ENCODE measurements at regions not wholly inside any gene's neighbourhood (a gene's known extent, or its start where the extent isn't known, plus 50 kb on each side); places are given as distances from the start of the nearest gene placed in this dataset.

DNA sequence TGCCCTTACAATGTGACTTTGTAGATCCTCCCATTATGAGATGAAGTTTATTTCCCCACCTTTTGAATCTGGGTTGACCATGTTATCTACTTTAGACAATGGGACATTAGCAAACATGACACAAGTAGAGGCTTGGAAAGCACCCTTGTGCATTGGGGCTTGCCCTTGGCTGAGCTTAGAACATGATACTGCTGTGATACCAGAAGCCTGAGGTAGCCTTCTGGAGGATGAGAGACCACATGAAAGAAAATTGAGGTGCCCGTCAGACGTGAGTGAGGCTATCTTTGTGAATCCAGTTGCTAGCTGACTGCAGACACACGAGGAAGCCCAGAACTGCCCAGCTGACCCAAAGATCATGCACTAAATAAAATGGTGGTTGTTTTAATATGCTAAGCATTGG is 341.2 kb downstream of the CYP26B1 start:
- no peak overlapping the region for H2AFZ ChIP-seq (ENCODE audit: low read depth, low read length)
- H3K9me2 ChIP-seq (ENCODE audit: insufficient read depth, low read length): no peaks in the 10 kb centered on the region
- no peak overlapping the region for H3K4me3 ChIP-seq (ENCODE audit: low read length)
- no peaks in the 10 kb centered on the region for H3K79me2 ChIP-seq (replicated peaks; ENCODE audit: insufficient read depth, low read length)
- no peaks in the 10 kb centered on the region for H3K36me3 ChIP-seq (ENCODE audit: insufficient read depth, low read length)
- no peak for TF ChIP-seq POLR2AphosphoS5 (IDR thresholded peaks at IDR 0.05)
- no peak for TF ChIP-seq MXI1 (conservative IDR thresholded peaks at IDR 0.05; ENCODE audit: poor library complexity, severe bottlenecking)
- TF ChIP-seq EZH2 (IDR thresholded peaks at IDR 0.05; ENCODE audit: borderline replicate concordance, insufficient read depth, low read length, poor library complexity, severe bottlenecking): no peak
- TF ChIP-seq SMC3 (conservative IDR thresholded peaks at IDR 0.05; ENCODE audit: poor library complexity): no peak
- TF ChIP-seq EP300 (conservative IDR thresholded peaks at IDR 0.05; ENCODE audit: poor library complexity, severe bottlenecking): no peak
- TF ChIP-seq RAD21 (conservative IDR thresholded peaks at IDR 0.05): no peak
- no peak for TF ChIP-seq TAF1 (IDR thresholded peaks at IDR 0.05; ENCODE audit: low read depth)
- TF ChIP-seq, protein P1, sequence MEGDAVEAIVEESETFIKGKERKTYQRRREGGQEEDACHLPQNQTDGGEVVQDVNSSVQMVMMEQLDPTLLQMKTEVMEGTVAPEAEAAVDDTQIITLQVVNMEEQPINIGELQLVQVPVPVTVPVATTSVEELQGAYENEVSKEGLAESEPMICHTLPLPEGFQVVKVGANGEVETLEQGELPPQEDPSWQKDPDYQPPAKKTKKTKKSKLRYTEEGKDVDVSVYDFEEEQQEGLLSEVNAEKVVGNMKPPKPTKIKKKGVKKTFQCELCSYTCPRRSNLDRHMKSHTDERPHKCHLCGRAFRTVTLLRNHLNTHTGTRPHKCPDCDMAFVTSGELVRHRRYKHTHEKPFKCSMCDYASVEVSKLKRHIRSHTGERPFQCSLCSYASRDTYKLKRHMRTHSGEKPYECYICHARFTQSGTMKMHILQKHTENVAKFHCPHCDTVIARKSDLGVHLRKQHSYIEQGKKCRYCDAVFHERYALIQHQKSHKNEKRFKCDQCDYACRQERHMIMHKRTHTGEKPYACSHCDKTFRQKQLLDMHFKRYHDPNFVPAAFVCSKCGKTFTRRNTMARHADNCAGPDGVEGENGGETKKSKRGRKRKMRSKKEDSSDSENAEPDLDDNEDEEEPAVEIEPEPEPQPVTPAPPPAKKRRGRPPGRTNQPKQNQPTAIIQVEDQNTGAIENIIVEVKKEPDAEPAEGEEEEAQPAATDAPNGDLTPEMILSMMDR (IDR thresholded peaks at IDR 0.05; ENCODE audit: poor library complexity, severe bottlenecking): no peak
- H3K27ac ChIP-seq (ENCODE audit: low read length): no peak overlapping the region
- no peaks in the 10 kb centered on the region for H3F3A ChIP-seq (ENCODE audit: insufficient read depth, low read length, poor library complexity, severe bottlenecking)
- H3K9ac ChIP-seq (ENCODE audit: low read length): no peak overlapping the region
- no peaks in the 10 kb centered on the region for H3K27me3 ChIP-seq (ENCODE audit: insufficient read depth, low read depth, low read length)
- no peaks in the 10 kb centered on the region for H4K20me1 ChIP-seq (ENCODE audit: insufficient read depth)
- no peak overlapping the region for H3K4me2 ChIP-seq (ENCODE audit: low read length)
- H3K9me3 ChIP-seq (ENCODE audit: low read length): no peaks in the 10 kb centered on the region

DNA sequence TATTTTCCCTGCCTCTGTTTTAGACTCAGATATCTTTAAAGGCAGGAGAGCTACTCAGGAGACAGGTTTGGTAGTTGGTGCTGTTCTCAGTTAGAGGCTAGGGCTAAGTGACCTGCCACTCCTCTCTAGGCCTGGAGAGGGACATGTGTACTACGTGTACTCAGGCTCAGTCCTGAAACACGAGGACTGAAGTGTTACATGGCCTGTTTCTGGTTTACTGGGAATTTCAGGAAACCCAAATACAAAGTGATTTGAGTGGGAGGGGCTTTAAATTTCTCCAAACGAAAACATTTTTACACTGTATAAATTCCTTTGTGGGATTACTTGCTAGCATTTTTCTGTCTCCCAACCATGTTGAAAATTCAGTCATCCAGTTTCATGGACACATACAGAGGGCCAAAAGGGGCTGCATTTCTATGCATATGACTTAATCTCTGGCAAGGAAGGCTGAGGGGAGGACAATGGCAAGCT is 343.3 kb downstream of the CYP26B1 start:
- TF ChIP-seq, protein P2, sequence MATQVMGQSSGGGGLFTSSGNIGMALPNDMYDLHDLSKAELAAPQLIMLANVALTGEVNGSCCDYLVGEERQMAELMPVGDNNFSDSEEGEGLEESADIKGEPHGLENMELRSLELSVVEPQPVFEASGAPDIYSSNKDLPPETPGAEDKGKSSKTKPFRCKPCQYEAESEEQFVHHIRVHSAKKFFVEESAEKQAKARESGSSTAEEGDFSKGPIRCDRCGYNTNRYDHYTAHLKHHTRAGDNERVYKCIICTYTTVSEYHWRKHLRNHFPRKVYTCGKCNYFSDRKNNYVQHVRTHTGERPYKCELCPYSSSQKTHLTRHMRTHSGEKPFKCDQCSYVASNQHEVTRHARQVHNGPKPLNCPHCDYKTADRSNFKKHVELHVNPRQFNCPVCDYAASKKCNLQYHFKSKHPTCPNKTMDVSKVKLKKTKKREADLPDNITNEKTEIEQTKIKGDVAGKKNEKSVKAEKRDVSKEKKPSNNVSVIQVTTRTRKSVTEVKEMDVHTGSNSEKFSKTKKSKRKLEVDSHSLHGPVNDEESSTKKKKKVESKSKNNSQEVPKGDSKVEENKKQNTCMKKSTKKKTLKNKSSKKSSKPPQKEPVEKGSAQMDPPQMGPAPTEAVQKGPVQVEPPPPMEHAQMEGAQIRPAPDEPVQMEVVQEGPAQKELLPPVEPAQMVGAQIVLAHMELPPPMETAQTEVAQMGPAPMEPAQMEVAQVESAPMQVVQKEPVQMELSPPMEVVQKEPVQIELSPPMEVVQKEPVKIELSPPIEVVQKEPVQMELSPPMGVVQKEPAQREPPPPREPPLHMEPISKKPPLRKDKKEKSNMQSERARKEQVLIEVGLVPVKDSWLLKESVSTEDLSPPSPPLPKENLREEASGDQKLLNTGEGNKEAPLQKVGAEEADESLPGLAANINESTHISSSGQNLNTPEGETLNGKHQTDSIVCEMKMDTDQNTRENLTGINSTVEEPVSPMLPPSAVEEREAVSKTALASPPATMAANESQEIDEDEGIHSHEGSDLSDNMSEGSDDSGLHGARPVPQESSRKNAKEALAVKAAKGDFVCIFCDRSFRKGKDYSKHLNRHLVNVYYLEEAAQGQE (IDR thresholded peaks at IDR 0.05; ENCODE audit: borderline replicate concordance): no peak
- TF ChIP-seq TAF1 (IDR thresholded peaks at IDR 0.05; ENCODE audit: low read depth): no peak
- no peak for TF ChIP-seq MXI1 (conservative IDR thresholded peaks at IDR 0.05; ENCODE audit: poor library complexity, severe bottlenecking)
- no peak for TF ChIP-seq SMC3 (conservative IDR thresholded peaks at IDR 0.05; ENCODE audit: poor library complexity)
- TF ChIP-seq EZH2 (IDR thresholded peaks at IDR 0.05; ENCODE audit: borderline replicate concordance, insufficient read depth, low read length, poor library complexity, severe bottlenecking): no peak
- no peak for TF ChIP-seq POLR2AphosphoS5 (IDR thresholded peaks at IDR 0.05)
- TF ChIP-seq RAD21 (conservative IDR thresholded peaks at IDR 0.05): no peak
- TF ChIP-seq, protein P1 (IDR thresholded peaks at IDR 0.05; ENCODE audit: poor library complexity, severe bottlenecking): no peak
- TF ChIP-seq EP300 (conservative IDR thresholded peaks at IDR 0.05; ENCODE audit: poor library complexity, severe bottlenecking): no peak
- H3K9ac ChIP-seq (ENCODE audit: low read length): no peak overlapping the region
- H2AFZ ChIP-seq (ENCODE audit: low read depth, low read length): no peak overlapping the region
- H3K9me3 ChIP-seq (ENCODE audit: low read length): no peaks in the 10 kb centered on the region
- H3F3A ChIP-seq (ENCODE audit: insufficient read depth, low read length, poor library complexity, severe bottlenecking): no peaks in the 10 kb centered on the region
- no peak overlapping the region for H3K27ac ChIP-seq (ENCODE audit: low read length)
- no peaks in the 10 kb centered on the region for H3K79me2 ChIP-seq (replicated peaks; ENCODE audit: insufficient read depth, low read length)
- no peak overlapping the region for H3K4me3 ChIP-seq (ENCODE audit: low read length)
- no peaks in the 10 kb centered on the region for H3K9me2 ChIP-seq (ENCODE audit: insufficient read depth, low read length)
- H3K27me3 ChIP-seq (ENCODE audit: insufficient read depth, low read depth, low read length): no peaks in the 10 kb centered on the region
- no peak overlapping the region for H3K4me2 ChIP-seq (ENCODE audit: low read length)
- H3K36me3 ChIP-seq (ENCODE audit: insufficient read depth, low read length): no peaks in the 10 kb centered on the region
- H4K20me1 ChIP-seq (ENCODE audit: insufficient read depth): no peaks in the 10 kb centered on the region

Data from neural cell (in vitro differentiated cells).